ENCODE measurements at regions not wholly inside any gene's neighbourhood (a gene's known extent, or its start where the extent isn't known, plus 50 kb on each side); places are given as distances from the start of the nearest gene placed in this dataset.

- DNase-seq (ENCODE audit: low spot score in 2 of 2), result no peak
- Histone ChIP-seq H3K27ac (no peak overlapping the region), H3K27me3 (peaks cover 3% of the 10 kb centered on the region), H3K4me3 (no peak overlapping the region), H3K36me3 (no peaks in the 10 kb centered on the region), H3K9me3 (no peaks in the 10 kb centered on the region), H3K4me1 (no peaks in the 10 kb centered on the region)
- 59% methylated on average over 10 of the region's 10 CpGs for WGBS
- no peak for TF ChIP-seq POLR2AphosphoS5 (IDR thresholded peaks at IDR 0.05)
Measured at GRCh38 chr7:156305351-156305750, 335.2 kb upstream of the RNF32 start.

GRCh38 chr7:156282816-156283215 lies 357.8 kb upstream of the RNF32 start:
- no peak for TF ChIP-seq EP300 (IDR thresholded peaks at IDR 0.05)
- no peak for TF ChIP-seq CTCF (IDR thresholded peaks at IDR 0.05)
- no peak for TF ChIP-seq POLR2AphosphoS5 (IDR thresholded peaks at IDR 0.05)
- TF ChIP-seq POLR2A (IDR thresholded peaks at IDR 0.05), result no peak
- Histone ChIP-seq H3K9me3 (peaks cover 14% of the 10 kb centered on the region), H3K4me1 (no peaks in the 10 kb centered on the region), H3K4me3 (no peak overlapping the region), H3K36me3 (no peaks in the 10 kb centered on the region), H3K27me3 (no peaks in the 10 kb centered on the region), H3K27ac (no peak overlapping the region)
- DNase-seq (ENCODE audit: low spot score in 2 of 2), result no peak
- 77% methylated on average over 2 of the region's 2 CpGs for WGBS

GRCh38 chr7:156279635-156280034 lies 360.9 kb upstream of the RNF32 start:
- 59% methylated on average over 4 of the region's 4 CpGs for WGBS
- no peak for TF ChIP-seq EP300 (IDR thresholded peaks at IDR 0.05)
- no peak for TF ChIP-seq POLR2A (IDR thresholded peaks at IDR 0.05)
- TF ChIP-seq POLR2AphosphoS5 (IDR thresholded peaks at IDR 0.05), result no peak
- no peak for TF ChIP-seq CTCF (IDR thresholded peaks at IDR 0.05)
- no peak for DNase-seq (ENCODE audit: low spot score in 2 of 2)

GRCh38 chr7:156275292-156275691 lies 365.3 kb upstream of the RNF32 start:
- Histone ChIP-seq H3K27me3 (no peaks in the 10 kb centered on the region), H3K36me3 (no peaks in the 10 kb centered on the region), H3K9me3 (no peaks in the 10 kb centered on the region), H3K4me3 (no peak overlapping the region), H3K27ac (no peak overlapping the region), H3K4me1 (no peaks in the 10 kb centered on the region)
- no peak for DNase-seq (ENCODE audit: low spot score in 2 of 2)
- TF ChIP-seq CTCF (IDR thresholded peaks at IDR 0.05), result no peak
- no peak for TF ChIP-seq POLR2AphosphoS5 (IDR thresholded peaks at IDR 0.05)
- no peak for TF ChIP-seq POLR2A (IDR thresholded peaks at IDR 0.05)
- no peak for TF ChIP-seq EP300 (IDR thresholded peaks at IDR 0.05)
- WGBS, result 71% methylated on average over 4 of the region's 4 CpGs

More at GRCh38 chr7:156279635-156280034, 360.9 kb upstream of the RNF32 start:
- Histone ChIP-seq H3K27ac (no peak overlapping the region), H3K9me3 (peaks cover 5% of the 10 kb centered on the region), H3K27me3 (no peaks in the 10 kb centered on the region), H3K4me1 (no peaks in the 10 kb centered on the region), H3K4me3 (no peak overlapping the region), H3K36me3 (no peaks in the 10 kb centered on the region)

- no peak for TF ChIP-seq EP300 (IDR thresholded peaks at IDR 0.05)
- no peak for TF ChIP-seq CTCF (IDR thresholded peaks at IDR 0.05)
- no peak for TF ChIP-seq POLR2AphosphoS5 (IDR thresholded peaks at IDR 0.05)
- no peak for TF ChIP-seq POLR2A (IDR thresholded peaks at IDR 0.05)
- H3K4me3 ChIP-seq, result no peak overlapping the region
- DNase-seq (ENCODE audit: low spot score in 2 of 2), result no peak
- no peak overlapping the region for H3K27ac ChIP-seq
- H3K4me1 ChIP-seq, result no peaks in the 10 kb centered on the region
- H3K27me3 ChIP-seq, result no peaks in the 10 kb centered on the region
- no peaks in the 10 kb centered on the region for H3K36me3 ChIP-seq
- 88% methylated on average over 3 of the region's 3 CpGs for WGBS
- H3K9me3 ChIP-seq, result no peaks in the 10 kb centered on the region
Measured at GRCh38 chr7:156274557-156274956, 366.0 kb upstream of the RNF32 start.

GRCh38 chr7:156261581-156261980 lies 379.0 kb upstream of the RNF32 start:
- H3K36me3 ChIP-seq, result no peaks in the 10 kb centered on the region
- H3K4me1 ChIP-seq, result no peaks in the 10 kb centered on the region
- WGBS, result 53% methylated on average over 3 of the region's 3 CpGs
- DNase-seq (ENCODE audit: low spot score in 2 of 2), result no peak
- no peak overlapping the region for H3K4me3 ChIP-seq
- H3K27me3 ChIP-seq, result no peaks in the 10 kb centered on the region
- no peak overlapping the region for H3K27ac ChIP-seq
- TF ChIP-seq POLR2A (IDR thresholded peaks at IDR 0.05), result no peak
- no peak for TF ChIP-seq EP300 (IDR thresholded peaks at IDR 0.05)
- TF ChIP-seq POLR2AphosphoS5 (IDR thresholded peaks at IDR 0.05), result no peak
- TF ChIP-seq CTCF (IDR thresholded peaks at IDR 0.05), result no peak
- H3K9me3 ChIP-seq, result no peaks in the 10 kb centered on the region

Data from suprapubic skin (tissue), 4 donors.